ENCODE measurements at regions not wholly inside any gene's neighbourhood (a gene's known extent, or its start where the extent isn't known, plus 50 kb on each side); places are given as distances from the start of the nearest gene placed in this dataset.

GRCh38 chr7:25359471-25360059, 131.3 kb upstream of the NPVF start:
- DNase-seq (ENCODE audit: low read depth in 1 of 2, low spot score in 1 of 2): no peak

GRCh38 chr7:25360451-25360850, 132.2 kb upstream of the NPVF start:
- no peak overlapping the region for H3K4me3 ChIP-seq (replicated peaks; ENCODE audit: insufficient read depth, low read length)
- no peak for TF ChIP-seq REST (IDR thresholded peaks at IDR 0.05; ENCODE audit: insufficient replicate concordance, low read depth)
- TF ChIP-seq CTCF (IDR thresholded peaks at IDR 0.05; ENCODE audit: insufficient read depth, low read length): no peak
- no peak for TF ChIP-seq GABPA (IDR thresholded peaks at IDR 0.05; ENCODE audit: low read depth)
- TF ChIP-seq SPI1 (IDR thresholded peaks at IDR 0.05; ENCODE audit: borderline replicate concordance, low read depth): no peak
- TF ChIP-seq POLR2AphosphoS5 (IDR thresholded peaks at IDR 0.05; ENCODE audit: low read depth): no peak
- H3K27me3 ChIP-seq (ENCODE audit: insufficient read depth, poor library complexity, severe bottlenecking): no peaks in the 10 kb centered on the region
- DNase-seq (ENCODE audit: low read depth in 1 of 2, low spot score in 1 of 2): no peak
- no peak overlapping the region for H3K27ac ChIP-seq (replicated peaks)

More at GRCh38 chr7:25359471-25360059, 131.3 kb upstream of the NPVF start:
- Histone ChIP-seq H3K27ac (replicated peaks) (no peak overlapping the region), H3K4me3 (replicated peaks; ENCODE audit: insufficient read depth, low read length) (no peak overlapping the region), H3K27me3 (ENCODE audit: insufficient read depth, poor library complexity, severe bottlenecking) (no peaks in the 10 kb centered on the region)
- no peak for TF ChIP-seq CTCF (IDR thresholded peaks at IDR 0.05; ENCODE audit: insufficient read depth, low read length)
- no peak for TF ChIP-seq REST (IDR thresholded peaks at IDR 0.05; ENCODE audit: insufficient replicate concordance, low read depth)
- no peak for TF ChIP-seq POLR2AphosphoS5 (IDR thresholded peaks at IDR 0.05; ENCODE audit: low read depth)
- TF ChIP-seq GABPA (IDR thresholded peaks at IDR 0.05; ENCODE audit: low read depth): no peak
- TF ChIP-seq SPI1 (IDR thresholded peaks at IDR 0.05; ENCODE audit: borderline replicate concordance, low read depth): no peak

GRCh38 chr7:25361387-25361786, 133.1 kb upstream of the NPVF start:
- TF ChIP-seq REST (IDR thresholded peaks at IDR 0.05; ENCODE audit: insufficient replicate concordance, low read depth) (no peak), SPI1 (IDR thresholded peaks at IDR 0.05; ENCODE audit: borderline replicate concordance, low read depth) (no peak), CTCF (IDR thresholded peaks at IDR 0.05; ENCODE audit: insufficient read depth, low read length) (no peak), GABPA (IDR thresholded peaks at IDR 0.05; ENCODE audit: low read depth) (no peak), POLR2AphosphoS5 (IDR thresholded peaks at IDR 0.05; ENCODE audit: low read depth) (no peak)
- no peak overlapping the region for H3K4me3 ChIP-seq (replicated peaks; ENCODE audit: insufficient read depth, low read length)
- no peak overlapping the region for H3K27ac ChIP-seq (replicated peaks)
- no peaks in the 10 kb centered on the region for H3K27me3 ChIP-seq (ENCODE audit: insufficient read depth, poor library complexity, severe bottlenecking)
- no peak for DNase-seq (ENCODE audit: low read depth in 1 of 2, low spot score in 1 of 2)

All from HL-60 (cell line).